IMR-90 (cell line): ENCODE measurements at regions not wholly inside any gene's neighbourhood (a gene's known extent, or its start where the extent isn't known, plus 50 kb on each side); places are given as distances from the start of the nearest gene placed in this dataset.

Experiments used
- ATAC-seq: fragments of 200-7000 bp; cut with Tn5 transposase; 2 replicates; pipeline ENCODE4 v1.9.1; 2020; ENCODE audit warnings: low read depth, mild to moderate bottlenecking, moderate library complexity
- BruUV-seq: library from RNA; stranded (reverse); fragments of 400-500 nt; replicated peaks from 2 replicates; lab custom pipeline; 2021; lab: Mats Ljungman, UMichigan
- CTCF ChIA-PET: fragments of 300-600 bp; formaldehyde crosslinking; extraction: SDS; loops from one replicate; lab custom pipeline; 2021; ENCODE audit warnings: antibody characterized with exemption; lab: Yijun Ruan, JAX
- POLR2A ChIA-PET: fragments of 300-600 bp; sonication (Branson Sonifier 250); formaldehyde crosslinking; loops from one replicate; lab custom pipeline; 2022; ENCODE audit warnings: antibody characterized with exemption; ENCODE audit not compliant: unreplicated experiment; lab: Charles Lee
- DNase-seq: peaks from one replicate; pipeline ENCODE4 v3.0.0; 2013
- H2AFZ ChIP-seq: replicated peaks from 2 replicates; pipeline ENCODE3; 2013; ENCODE audit warnings: low read length, mild to moderate bottlenecking; ENCODE audit not compliant: poor library complexity
- H2AK5ac ChIP-seq: 2 replicates; pipeline ENCODE4 v1.6.1; 2013; ENCODE audit warnings: low read depth, low read length, inconsistent platforms
- H2AK9ac ChIP-seq: replicated peaks from 2 replicates; pipeline ENCODE3; 2013; ENCODE audit warnings: mild to moderate bottlenecking, low read depth, low read length, moderate library complexity; ENCODE audit not compliant: poor library complexity
- H2BK120ac ChIP-seq: 2 replicates; pipeline ENCODE4 v1.6.1; 2013; ENCODE audit warnings: low read depth, low read length, inconsistent platforms
- H2BK15ac ChIP-seq: 3 replicates; pipeline ENCODE4 v1.6.1; 2013; ENCODE audit warnings: low read depth, low read length, inconsistent platforms
- H2BK20ac ChIP-seq: 2 replicates; pipeline ENCODE4 v1.6.1; 2013; ENCODE audit warnings: low read depth, mild to moderate bottlenecking, inconsistent platforms, low read length, moderate library complexity
- H2BK5ac ChIP-seq: 2 replicates; pipeline ENCODE4 v1.6.1; 2013; ENCODE audit warnings: mild to moderate bottlenecking, low read depth, low read length, inconsistent platforms; ENCODE audit not compliant: poor library complexity, severe bottlenecking
- H3K14ac ChIP-seq: replicated peaks from 2 replicates; pipeline ENCODE4 v1.6.1; 2013; ENCODE audit warnings: low read depth, low read length, inconsistent platforms
- H3K18ac ChIP-seq: 2 replicates; pipeline ENCODE4 v1.6.1; 2013; ENCODE audit warnings: low read depth, low read length, control low read depth
- H3K23ac ChIP-seq: 2 replicates; pipeline ENCODE4 v1.6.1; 2013; ENCODE audit warnings: low read depth, low read length, inconsistent platforms
- H3K27ac ChIP-seq: 2 replicates; pipeline ENCODE4 v1.5.1; 2013; ENCODE audit warnings: mild to moderate bottlenecking, control low read depth, low read length; ENCODE audit not compliant: insufficient read depth
- H3K27me3 ChIP-seq: 2 replicates; pipeline ENCODE4 v1.6.1; 2013; ENCODE audit warnings: low read length; ENCODE audit not compliant: control insufficient read depth, insufficient read depth
- H3K36me3 ChIP-seq: 2 replicates; pipeline ENCODE4 v1.6.1; 2013; ENCODE audit warnings: low read length, mixed read lengths; ENCODE audit not compliant: control insufficient read depth, insufficient read depth
- H3K4ac ChIP-seq: 2 replicates; pipeline ENCODE4 v1.6.1; 2013; ENCODE audit warnings: low read depth, low read length, inconsistent platforms
- H3K4me1 ChIP-seq: 2 replicates; pipeline ENCODE4 v1.6.1; 2013; ENCODE audit warnings: low read length, mixed read lengths; ENCODE audit not compliant: control insufficient read depth, insufficient read depth
- H3K4me2 ChIP-seq: 2 replicates; pipeline ENCODE4 v1.6.1; 2013; ENCODE audit warnings: low read depth, mild to moderate bottlenecking, control low read depth, low read length, moderate library complexity
- H3K4me3 ChIP-seq: 2 replicates; pipeline ENCODE4 v1.5.1; 2013; ENCODE audit warnings: low read depth, mild to moderate bottlenecking, control low read depth, low read length, moderate library complexity; ENCODE audit not compliant: insufficient read depth
- H3K56ac ChIP-seq: 2 replicates; pipeline ENCODE4 v1.6.1; 2013; ENCODE audit warnings: low read length, inconsistent platforms; ENCODE audit not compliant: insufficient read depth; ENCODE audit errors: extremely low read depth
- H3K79me1 ChIP-seq, 2 experiments: 2 replicates each; pipeline ENCODE4 v1.6.1; 2013; ENCODE audit warnings: low read length in 2 of 2, inconsistent platforms in 1 of 2, low read depth in 1 of 2
- H3K9ac ChIP-seq: 2 replicates; pipeline ENCODE4 v1.6.1; 2013; ENCODE audit warnings: low read depth, low read length, control low read depth
- H3K9me1 ChIP-seq: 2 replicates; pipeline ENCODE4 v1.6.1; 2013; ENCODE audit warnings: low read length, inconsistent platforms; ENCODE audit not compliant: insufficient read depth
- H3K9me3 ChIP-seq: 2 replicates; pipeline ENCODE4 v1.6.1; 2013; ENCODE audit warnings: low read length; ENCODE audit not compliant: control insufficient read depth, insufficient read depth
- H4K20me1 ChIP-seq: 2 replicates; pipeline ENCODE4 v1.6.1; 2013; ENCODE audit warnings: low read length, inconsistent platforms; ENCODE audit not compliant: insufficient read depth
- H4K5ac ChIP-seq: 2 replicates; pipeline ENCODE4 v1.6.1; 2013; ENCODE audit warnings: mild to moderate bottlenecking, low read depth, low read length, control low read depth
- H4K8ac ChIP-seq, 2 experiments: 2 replicates each; pipeline ENCODE4 v1.6.1; 2013; ENCODE audit warnings: low read depth in 2 of 2, low read length in 2 of 2, control low read depth in 1 of 2, inconsistent platforms in 1 of 2
- H4K91ac ChIP-seq: 2 replicates; pipeline ENCODE4 v1.6.1; 2013; ENCODE audit warnings: low read depth, low read length, inconsistent platforms; ENCODE audit not compliant: insufficient read depth
- BHLHE40 ChIP-seq: fragments of 150-350 bp; IDR thresholded peaks from 2 replicates; pipeline ENCODE4 v1.6.1; 2016; ENCODE audit warnings: mild to moderate bottlenecking, low read depth, low read length
- CEBPB ChIP-seq: IDR thresholded peaks from 2 replicates; pipeline ENCODE4 v1.6.1; 2012; ENCODE audit warnings: low read depth, low read length, improper control_type of control experiment
- CHD1 ChIP-seq: IDR thresholded peaks from 2 replicates; pipeline ENCODE4 v1.6.1; 2012; ENCODE audit warnings: low read depth, low read length, improper control_type of control experiment
- CTCF ChIP-seq: conservative IDR thresholded peaks from 2 replicates; pipeline ENCODE4 v1.5.1; 2012; ENCODE audit warnings: mild to moderate bottlenecking, low read depth, low read length, improper control_type of control experiment
- ELK1 ChIP-seq: fragments of 150-350 bp; IDR thresholded peaks from 2 replicates; pipeline ENCODE4 v1.6.1; 2016; ENCODE audit warnings: low read depth, mild to moderate bottlenecking, low read length, moderate library complexity, borderline replicate concordance
- FOS ChIP-seq: fragments of 150-350 bp; IDR thresholded peaks from 2 replicates; pipeline ENCODE4 v1.6.1; 2016; ENCODE audit warnings: low read depth, low read length
- MAFK ChIP-seq: IDR thresholded peaks from 2 replicates; pipeline ENCODE4 v1.6.1; 2012; ENCODE audit warnings: low read depth, low read length, improper control_type of control experiment
- MAZ ChIP-seq: IDR thresholded peaks from 2 replicates; pipeline ENCODE4 v1.6.1; 2012; ENCODE audit warnings: low read depth, mild to moderate bottlenecking, low read length, improper control_type of control experiment, moderate library complexity, borderline replicate concordance
- MXI1 ChIP-seq: IDR thresholded peaks from 2 replicates; pipeline ENCODE4 v1.6.1; 2012; ENCODE audit warnings: low read depth, mild to moderate bottlenecking, low read length, moderate library complexity, borderline replicate concordance
- NFE2L2 ChIP-seq: fragments of 150-350 bp; IDR thresholded peaks from 2 replicates; pipeline ENCODE4 v1.6.1; 2016; ENCODE audit warnings: low read depth, mild to moderate bottlenecking, low read length
- POLR2A ChIP-seq: IDR thresholded peaks from 2 replicates; pipeline ENCODE4 v1.6.1; 2012; ENCODE audit warnings: mild to moderate bottlenecking, low read depth, low read length
- RAD21 ChIP-seq: IDR thresholded peaks from 2 replicates; pipeline ENCODE4 v1.6.1; 2012; ENCODE audit warnings: low read length, improper control_type of control experiment
- RCOR1 ChIP-seq: IDR thresholded peaks from 2 replicates; pipeline ENCODE4 v1.6.1; 2012; ENCODE audit warnings: mild to moderate bottlenecking, low read length, improper control_type of control experiment; ENCODE audit not compliant: insufficient replicate concordance
- RFX5 ChIP-seq: IDR thresholded peaks from 2 replicates; pipeline ENCODE4 v1.8.0; 2012; ENCODE audit warnings: low read depth, mild to moderate bottlenecking, low read length, moderate library complexity
- SMC3 ChIP-seq: fragments of 150-350 bp; IDR thresholded peaks from 2 replicates; pipeline ENCODE4 v1.6.1; 2016; ENCODE audit warnings: low read depth, mild to moderate bottlenecking, antibody characterized with exemption, low read length, moderate library complexity
- USF2 ChIP-seq: fragments of 150-350 bp; IDR thresholded peaks from 2 replicates; pipeline ENCODE4 v1.6.1; 2017; ENCODE audit warnings: mild to moderate bottlenecking, antibody characterized with exemption, low read length, low read depth
- WGBS, 2 experiments: methylation state at CpG; one replicate each; pipeline versions ENCODE4 v1.1.5 to v1.1.7; 2013; ENCODE audit warnings: missing lambda C conversion rate in 2 of 2; ENCODE audit not compliant: insufficient read length in 1 of 2; ENCODE audit errors: extremely low coverage in 2 of 2; 5-methylcytosine and 5-hydroxymethylcytosine counted together
- dilution Hi-C: fragments of 300-500 bp; cut with HindIII; formaldehyde crosslinking; loops from one replicate; pipeline ENCODE4 v1.14.3; 2018; ENCODE audit warnings: low sequenced_read_pairs; ENCODE audit not compliant: unreplicated experiment
- in situ Hi-C: fragments of 300-500 bp; cut with MboI; formaldehyde crosslinking; loops from 3 replicates; pipeline ENCODE4 v1.14.3; 2019; ENCODE audit warnings: low sequenced_read_pairs, inconsistent platforms, mixed read lengths
- intact Hi-C: fragments of 100-400 bp; cut with micrococcal nuclease; formaldehyde crosslinking; loops from 2 replicates; pipeline ENCODE4 v1.10.0; 2022

GRCh38 chr7:25615593-25615992 is 387.3 kb upstream of the NPVF start:
- Histone ChIP-seq H2BK120ac (no peak overlapping the region), H3K4me3 (no peak overlapping the region), H3K4ac (no peak overlapping the region), H4K20me1 (no peaks in the 10 kb centered on the region), H3K56ac (no peak overlapping the region), H2AK9ac (no peak overlapping the region), H3K4me2 (no peak overlapping the region), H3K79me1 (no peaks in the 10 kb centered on the region), H3K9ac (no peak overlapping the region), H4K91ac (no peak overlapping the region), H3K36me3 (no peaks in the 10 kb centered on the region), H2BK20ac (no peak overlapping the region), H3K23ac (no peak overlapping the region), H3K27me3 (no peaks in the 10 kb centered on the region), H2BK15ac (no peak overlapping the region), H3K9me1 (no peaks in the 10 kb centered on the region), H4K8ac (no peak overlapping the region), H4K5ac (no peak overlapping the region), H3K4me1 (peaks cover 1% of the 10 kb centered on the region; the same call in 1 of the 2 replicates), H3K9me3 (no peaks in the 10 kb centered on the region), H2AFZ (no peak overlapping the region), H2BK5ac (no peak overlapping the region), H3K18ac (no peak overlapping the region), H3K14ac (no peak overlapping the region), H3K27ac (no peak overlapping the region), H2AK5ac (no peak overlapping the region)
- POLR2A ChIA-PET, result no interaction called here
- intact Hi-C loops, result no loop called here
- no TSS peak for BruUV-seq
- TF ChIP-seq RCOR1, result no peak
- TF ChIP-seq FOS, result no peak
- TF ChIP-seq CHD1, result no peak
- TF ChIP-seq USF2, result no peak
- TF ChIP-seq SMC3, result no peak
- no peak for TF ChIP-seq MXI1
- TF ChIP-seq CTCF, result no peak
- TF ChIP-seq ELK1, result no peak
- TF ChIP-seq RAD21, result no peak
- no peak for TF ChIP-seq BHLHE40
- TF ChIP-seq MAFK, result no peak
- TF ChIP-seq NFE2L2, result no peak
- no peak for TF ChIP-seq MAZ
- no peak for TF ChIP-seq RFX5
- TF ChIP-seq CEBPB, result no peak
- no peak for TF ChIP-seq POLR2A
- DNase-seq, result no peak
- ATAC-seq, result no peak
- no CpG with 5 or more reads among the region's 5 CpGs for WGBS, 2 experiments
- in situ Hi-C loops, result no loop called here
- CTCF ChIA-PET, result no interaction called here
- dilution Hi-C loops, result no loop called here
